ENCODE measurements at regions not wholly inside any gene's neighbourhood (a gene's known extent, or its start where the extent isn't known, plus 50 kb on each side); places are given as distances from the start of the nearest gene placed in this dataset.

- DNase-seq, result peak; percentile 85
Measured at GRCh38 chr12:13435235-13435933, 238.9 kb downstream of the EMP1 start.

GRCh38 chr12:13433768-13434167 lies 237.2 kb downstream of the EMP1 start:
- no peak overlapping the region for H2AK5ac ChIP-seq (ENCODE audit: low read length)
- H3K4me2 ChIP-seq (ENCODE audit: low read length), result no peak overlapping the region

More at GRCh38 chr12:13435235-13435933, 238.9 kb downstream of the EMP1 start:
- H3K18ac ChIP-seq (ENCODE audit: low read length), result peak overlapping the region; percentile 70
- no peak overlapping the region for H3K9ac ChIP-seq (ENCODE audit: low read length)
- no peak overlapping the region for H3K4me3 ChIP-seq (ENCODE audit: low read length)
- no peak overlapping the region for H2BK5ac ChIP-seq (ENCODE audit: low read length)
- H3K36me3 ChIP-seq (ENCODE audit: control insufficient read depth, insufficient read depth, low read length), result no peaks in the 10 kb centered on the region
- no peak overlapping the region for H2AK5ac ChIP-seq (ENCODE audit: low read length)
- H3K23ac ChIP-seq (ENCODE audit: low read length), result no peak overlapping the region
- no peak overlapping the region for H3K4ac ChIP-seq (ENCODE audit: low read depth, low read length)
- no peak overlapping the region for H4K5ac ChIP-seq (ENCODE audit: low read length)
- H3K4me1 ChIP-seq (ENCODE audit: control insufficient read depth, low read depth, low read length), result peaks cover 19% of the 10 kb centered on the region
- no CpG with 5 or more reads among the region's 4 CpGs for WGBS (ENCODE audit: extremely low coverage, insufficient coverage, low lambda C conversion rate)
- H2BK15ac ChIP-seq (replicated peaks; ENCODE audit: low read depth), result no peak overlapping the region
- H2BK120ac ChIP-seq (ENCODE audit: low read depth, low read length), result no peak overlapping the region
- no peak overlapping the region for H3K4me2 ChIP-seq (ENCODE audit: low read length)
- no peak overlapping the region for H3K27ac ChIP-seq (ENCODE audit: low read depth, low read length)
- H3K79me1 ChIP-seq (ENCODE audit: low read length), result no peaks in the 10 kb centered on the region
- H4K8ac ChIP-seq (ENCODE audit: low read depth, low read length), result no peak overlapping the region
- no peak overlapping the region for H3K56ac ChIP-seq (ENCODE audit: low read length)
- H3K27me3 ChIP-seq (ENCODE audit: insufficient read depth, low read length, poor library complexity), result no peaks in the 10 kb centered on the region
- H3K79me2 ChIP-seq (ENCODE audit: control insufficient read depth, insufficient read depth, low read length), result no peaks in the 10 kb centered on the region

GRCh38 chr12:13431041-13431440 lies 234.5 kb downstream of the EMP1 start:
- H3K4me2 ChIP-seq (ENCODE audit: low read length), result no peak overlapping the region

More at GRCh38 chr12:13433768-13434167, 237.2 kb downstream of the EMP1 start:
- Histone ChIP-seq H3K79me2 (ENCODE audit: control insufficient read depth, insufficient read depth, low read length) (no peaks in the 10 kb centered on the region), H3K27me3 (ENCODE audit: insufficient read depth, low read length, poor library complexity) (no peaks in the 10 kb centered on the region), H3K27ac (ENCODE audit: low read depth, low read length) (no peak overlapping the region), H3K23ac (ENCODE audit: low read length) (no peak overlapping the region), H3K36me3 (ENCODE audit: control insufficient read depth, insufficient read depth, low read length) (no peaks in the 10 kb centered on the region), H3K79me1 (ENCODE audit: low read length) (no peaks in the 10 kb centered on the region), H3K18ac (ENCODE audit: low read length) (no peak overlapping the region), H3K4me1 (ENCODE audit: control insufficient read depth, low read depth, low read length) (peaks cover 19% of the 10 kb centered on the region), H3K4ac (ENCODE audit: low read depth, low read length) (no peak overlapping the region), H2BK120ac (ENCODE audit: low read depth, low read length) (no peak overlapping the region), H2BK5ac (ENCODE audit: low read length) (no peak overlapping the region), H3K4me3 (ENCODE audit: low read length) (no peak overlapping the region), H3K9ac (ENCODE audit: low read length) (no peak overlapping the region), H2BK15ac (replicated peaks; ENCODE audit: low read depth) (no peak overlapping the region), H4K5ac (ENCODE audit: low read length) (no peak overlapping the region), H4K8ac (ENCODE audit: low read depth, low read length) (no peak overlapping the region), H3K56ac (ENCODE audit: low read length) (no peak overlapping the region)
- DNase-seq, result no peak

GRCh38 chr12:13428538-13429265 lies 232.2 kb downstream of the EMP1 start:
- Histone ChIP-seq H3K79me2 (ENCODE audit: control insufficient read depth, insufficient read depth, low read length) (no peaks in the 10 kb centered on the region), H3K18ac (ENCODE audit: low read length) (no peak overlapping the region), H3K56ac (ENCODE audit: low read length) (no peak overlapping the region), H3K27ac (ENCODE audit: low read depth, low read length) (no peak overlapping the region), H4K5ac (ENCODE audit: low read length) (no peak overlapping the region), H3K36me3 (ENCODE audit: control insufficient read depth, insufficient read depth, low read length) (no peaks in the 10 kb centered on the region), H3K79me1 (ENCODE audit: low read length) (no peaks in the 10 kb centered on the region), H2BK5ac (ENCODE audit: low read length) (no peak overlapping the region), H3K4me2 (ENCODE audit: low read length) (no peak overlapping the region), H3K4me3 (ENCODE audit: low read length) (no peak overlapping the region), H3K9ac (ENCODE audit: low read length) (no peak overlapping the region), H3K23ac (ENCODE audit: low read length) (no peak overlapping the region), H3K4me1 (ENCODE audit: control insufficient read depth, low read depth, low read length) (peaks cover 2% of the 10 kb centered on the region), H2BK120ac (ENCODE audit: low read depth, low read length) (no peak overlapping the region), H2BK15ac (replicated peaks; ENCODE audit: low read depth) (no peak overlapping the region), H3K27me3 (ENCODE audit: insufficient read depth, low read length, poor library complexity) (no peaks in the 10 kb centered on the region), H4K8ac (ENCODE audit: low read depth, low read length) (no peak overlapping the region), H3K4ac (ENCODE audit: low read depth, low read length) (no peak overlapping the region), H2AK5ac (ENCODE audit: low read length) (no peak overlapping the region)
- no peak for DNase-seq
- no CpG with 5 or more reads among the region's 4 CpGs for WGBS (ENCODE audit: extremely low coverage, insufficient coverage, low lambda C conversion rate)

More at GRCh38 chr12:13431041-13431440, 234.5 kb downstream of the EMP1 start:
- Histone ChIP-seq H3K27me3 (ENCODE audit: insufficient read depth, low read length, poor library complexity) (no peaks in the 10 kb centered on the region), H3K79me1 (ENCODE audit: low read length) (no peaks in the 10 kb centered on the region), H3K9ac (ENCODE audit: low read length) (no peak overlapping the region), H3K23ac (ENCODE audit: low read length) (no peak overlapping the region), H3K27ac (ENCODE audit: low read depth, low read length) (no peak overlapping the region), H3K4me1 (ENCODE audit: control insufficient read depth, low read depth, low read length) (peaks cover 11% of the 10 kb centered on the region), H2AK5ac (ENCODE audit: low read length) (no peak overlapping the region), H3K36me3 (ENCODE audit: control insufficient read depth, insufficient read depth, low read length) (no peaks in the 10 kb centered on the region), H2BK15ac (replicated peaks; ENCODE audit: low read depth) (no peak overlapping the region), H2BK120ac (ENCODE audit: low read depth, low read length) (no peak overlapping the region), H2BK5ac (ENCODE audit: low read length) (no peak overlapping the region), H3K56ac (ENCODE audit: low read length) (no peak overlapping the region), H3K79me2 (ENCODE audit: control insufficient read depth, insufficient read depth, low read length) (no peaks in the 10 kb centered on the region), H4K8ac (ENCODE audit: low read depth, low read length) (no peak overlapping the region), H3K4ac (ENCODE audit: low read depth, low read length) (no peak overlapping the region), H3K4me3 (ENCODE audit: low read length) (no peak overlapping the region), H4K5ac (ENCODE audit: low read length) (no peak overlapping the region), H3K18ac (ENCODE audit: low read length) (no peak overlapping the region)
- WGBS (ENCODE audit: extremely low coverage, insufficient coverage, low lambda C conversion rate), result no CpG with 5 or more reads among the region's 1 CpG
- DNase-seq, result peak; percentile 94

GRCh38 chr12:13425766-13426165 lies 229.2 kb downstream of the EMP1 start:
- Histone ChIP-seq H3K27ac (ENCODE audit: low read depth, low read length) (no peak overlapping the region), H3K79me2 (ENCODE audit: control insufficient read depth, insufficient read depth, low read length) (no peaks in the 10 kb centered on the region), H4K5ac (ENCODE audit: low read length) (no peak overlapping the region), H2BK15ac (replicated peaks; ENCODE audit: low read depth) (no peak overlapping the region), H3K18ac (ENCODE audit: low read length) (no peak overlapping the region), H3K4ac (ENCODE audit: low read depth, low read length) (no peak overlapping the region), H2AK5ac (ENCODE audit: low read length) (no peak overlapping the region), H3K23ac (ENCODE audit: low read length) (no peak overlapping the region), H3K56ac (ENCODE audit: low read length) (no peak overlapping the region), H3K4me1 (ENCODE audit: control insufficient read depth, low read depth, low read length) (peaks cover 2% of the 10 kb centered on the region), H3K4me2 (ENCODE audit: low read length) (no peak overlapping the region), H3K79me1 (ENCODE audit: low read length) (no peaks in the 10 kb centered on the region), H3K36me3 (ENCODE audit: control insufficient read depth, insufficient read depth, low read length) (no peaks in the 10 kb centered on the region), H3K9ac (ENCODE audit: low read length) (no peak overlapping the region), H2BK5ac (ENCODE audit: low read length) (no peak overlapping the region), H2BK120ac (ENCODE audit: low read depth, low read length) (no peak overlapping the region), H3K4me3 (ENCODE audit: low read length) (no peak overlapping the region), H4K8ac (ENCODE audit: low read depth, low read length) (no peak overlapping the region), H3K27me3 (ENCODE audit: insufficient read depth, low read length, poor library complexity) (no peaks in the 10 kb centered on the region)
- peak; percentile 56 for DNase-seq
- WGBS (ENCODE audit: extremely low coverage, insufficient coverage, low lambda C conversion rate), result no CpG with 5 or more reads among the region's 3 CpGs
